ENCODE measurements at regions not wholly inside any gene's neighbourhood (a gene's known extent, or its start where the extent isn't known, plus 50 kb on each side); places are given as distances from the start of the nearest gene placed in this dataset.

- no peak for DNase-seq
Measured at GRCh38 chr1:59152511-59152910, 144.4 kb upstream of the FGGY start.

GRCh38 chr1:59154401-59154800 is 142.5 kb upstream of the FGGY start:
- DNase-seq: no peak

- no peak for DNase-seq
Measured at GRCh38 chr1:59155351-59155750, 141.5 kb upstream of the FGGY start.

GRCh38 chr1:59156051-59156450 is 140.8 kb upstream of the FGGY start:
- no peak for DNase-seq

GRCh38 chr1:59156526-59157199 is 140.2 kb upstream of the FGGY start:
- no peak for DNase-seq

- no peak for DNase-seq
Measured at GRCh38 chr1:59158321-59158720, 138.6 kb upstream of the FGGY start.

GRCh38 chr1:59159557-59160203 is 137.2 kb upstream of the FGGY start:
- no peak for DNase-seq

- no peak for DNase-seq
Measured at GRCh38 chr1:59161136-59161535, 135.8 kb upstream of the FGGY start.

GRCh38 chr1:59162665-59163064 is 134.2 kb upstream of the FGGY start:
- no peak for DNase-seq

GRCh38 chr1:59163268-59164092 is 133.4 kb upstream of the FGGY start:
- no peak for DNase-seq

GRCh38 chr1:59164371-59164770 is 132.5 kb upstream of the FGGY start:
- no peak for DNase-seq

GRCh38 chr1:59165353-59165752 is 131.5 kb upstream of the FGGY start:
- DNase-seq: no peak

- DNase-seq: no peak
Measured at GRCh38 chr1:59169703-59170102, 127.2 kb upstream of the FGGY start.

GRCh38 chr1:59170659-59171058 is 126.2 kb upstream of the FGGY start:
- DNase-seq: no peak

GRCh38 chr1:59171788-59172187 is 125.1 kb upstream of the FGGY start:
- DNase-seq: no peak

- no peak for DNase-seq
Measured at GRCh38 chr1:59172693-59173092, 124.2 kb upstream of the FGGY start.

GRCh38 chr1:59173721-59174120 is 123.2 kb upstream of the FGGY start:
- DNase-seq: peak; percentile 57 to 58

- DNase-seq: peak; percentile 14 to 48
Measured at GRCh38 chr1:59176471-59176870, 120.4 kb upstream of the FGGY start.

- DNase-seq: no peak
Measured at GRCh38 chr1:59177756-59178155, 119.1 kb upstream of the FGGY start.

GRCh38 chr1:59178339-59179187 is 118.3 kb upstream of the FGGY start:
- no peak for DNase-seq

GRCh38 chr1:59179673-59180072 is 117.2 kb upstream of the FGGY start:
- DNase-seq: no peak

- no peak for DNase-seq
Measured at GRCh38 chr1:59180735-59181134, 116.2 kb upstream of the FGGY start.
